ENCODE measurements at regions not wholly inside any gene's neighbourhood (a gene's known extent, or its start where the extent isn't known, plus 50 kb on each side); places are given as distances from the start of the nearest gene placed in this dataset.
"Not testable (repeated sequence)": the region's sequence is repeated elsewhere in the genome, so short reads cannot be mapped to it uniquely, and the experiment has no call there.

DNA sequence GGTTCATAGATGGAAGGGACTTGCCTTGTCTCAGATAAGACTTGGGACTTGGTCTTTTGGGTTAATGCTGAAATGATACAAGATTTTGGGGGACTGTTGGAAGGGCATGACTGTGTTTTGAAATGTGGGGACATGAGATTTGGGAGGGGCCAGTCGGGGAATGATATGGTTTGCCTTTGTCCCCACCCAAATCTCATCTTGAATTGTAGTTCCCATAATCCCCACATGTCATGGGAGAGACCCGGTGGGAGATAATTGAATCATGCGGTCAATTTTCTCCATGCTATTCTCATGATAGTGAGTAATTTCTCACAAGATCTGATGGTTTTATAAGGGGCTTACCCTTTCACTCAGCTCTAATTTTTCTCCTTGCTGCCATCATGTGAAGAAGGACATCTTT, 617.4 kb downstream of the SLC16A7 start:
- TF ChIP-seq CHD2 (IDR thresholded peaks at IDR 0.05; ENCODE audit: low read length); POLR2A (IDR thresholded peaks at IDR 0.05; ENCODE audit: control extremely low read depth in 1 of 2, low read depth in 2 of 2, low read length in 2 of 2); EP300 (IDR thresholded peaks at IDR 0.05; ENCODE audit: borderline replicate concordance in 1 of 2, low read depth in 2 of 2, low read length in 2 of 2); YY1 (IDR thresholded peaks at IDR 0.05; ENCODE audit: low read depth, low read length); CREB1 (IDR thresholded peaks at IDR 0.05); CEBPB (IDR thresholded peaks at IDR 0.05; ENCODE audit: low read depth, low read length); TAF7 (optimal IDR thresholded peaks at IDR 0.05; ENCODE audit: borderline replicate concordance, low read depth, low read length); EZH2 (IDR thresholded peaks at IDR 0.05; ENCODE audit: low read depth, low read length, severe bottlenecking); RNF2 (IDR thresholded peaks at IDR 0.05; ENCODE audit: borderline replicate concordance, low read depth, low read length, missing control alignments, poor library complexity, severe bottlenecking); POU5F1 (IDR thresholded peaks at IDR 0.05; ENCODE audit: low read depth, low read length); GABPA (IDR thresholded peaks at IDR 0.05; ENCODE audit: borderline replicate concordance, insufficient read depth, low read length); SUZ12 (IDR thresholded peaks at IDR 0.05; ENCODE audit: low read length): not testable (repeated sequence)
- TF ChIP-seq, protein P1, sequence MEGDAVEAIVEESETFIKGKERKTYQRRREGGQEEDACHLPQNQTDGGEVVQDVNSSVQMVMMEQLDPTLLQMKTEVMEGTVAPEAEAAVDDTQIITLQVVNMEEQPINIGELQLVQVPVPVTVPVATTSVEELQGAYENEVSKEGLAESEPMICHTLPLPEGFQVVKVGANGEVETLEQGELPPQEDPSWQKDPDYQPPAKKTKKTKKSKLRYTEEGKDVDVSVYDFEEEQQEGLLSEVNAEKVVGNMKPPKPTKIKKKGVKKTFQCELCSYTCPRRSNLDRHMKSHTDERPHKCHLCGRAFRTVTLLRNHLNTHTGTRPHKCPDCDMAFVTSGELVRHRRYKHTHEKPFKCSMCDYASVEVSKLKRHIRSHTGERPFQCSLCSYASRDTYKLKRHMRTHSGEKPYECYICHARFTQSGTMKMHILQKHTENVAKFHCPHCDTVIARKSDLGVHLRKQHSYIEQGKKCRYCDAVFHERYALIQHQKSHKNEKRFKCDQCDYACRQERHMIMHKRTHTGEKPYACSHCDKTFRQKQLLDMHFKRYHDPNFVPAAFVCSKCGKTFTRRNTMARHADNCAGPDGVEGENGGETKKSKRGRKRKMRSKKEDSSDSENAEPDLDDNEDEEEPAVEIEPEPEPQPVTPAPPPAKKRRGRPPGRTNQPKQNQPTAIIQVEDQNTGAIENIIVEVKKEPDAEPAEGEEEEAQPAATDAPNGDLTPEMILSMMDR (IDR thresholded peaks at IDR 0.05; ENCODE audit: control extremely low read depth in 1 of 3, insufficient read depth in 1 of 3, low read depth in 1 of 3, low read length in 3 of 3): not testable (repeated sequence)
- TF ChIP-seq, protein P2, sequence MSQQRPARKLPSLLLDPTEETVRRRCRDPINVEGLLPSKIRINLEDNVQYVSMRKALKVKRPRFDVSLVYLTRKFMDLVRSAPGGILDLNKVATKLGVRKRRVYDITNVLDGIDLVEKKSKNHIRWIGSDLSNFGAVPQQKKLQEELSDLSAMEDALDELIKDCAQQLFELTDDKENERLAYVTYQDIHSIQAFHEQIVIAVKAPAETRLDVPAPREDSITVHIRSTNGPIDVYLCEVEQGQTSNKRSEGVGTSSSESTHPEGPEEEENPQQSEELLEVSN (IDR thresholded peaks at IDR 0.05): not testable (repeated sequence)
